ENCODE measurements at regions not wholly inside any gene's neighbourhood (a gene's known extent, or its start where the extent isn't known, plus 50 kb on each side); places are given as distances from the start of the nearest gene placed in this dataset.

- no peak for TF ChIP-seq POLR2A (IDR thresholded peaks at IDR 0.05)
- TF ChIP-seq POLR2AphosphoS5 (IDR thresholded peaks at IDR 0.05): no peak
- no peak for TF ChIP-seq CTCF (IDR thresholded peaks at IDR 0.05)
- TF ChIP-seq EP300 (IDR thresholded peaks at IDR 0.05): no peak
These were observed 216.3 kb upstream of the ZC3H12A start for GRCh38 chr1:37258068-37258467.
